Thymus (tissue), 11 donors: ENCODE measurements at regions not wholly inside any gene's neighbourhood (a gene's known extent, or its start where the extent isn't known, plus 50 kb on each side); places are given as distances from the start of the nearest gene placed in this dataset.
"Not testable (repeated sequence)": the region's sequence is repeated elsewhere in the genome, so short reads cannot be mapped to it uniquely, and the experiment has no call there.

Source experiments
- DNase-seq, 9 donors: peaks; one replicate each; pipeline ENCODE4 v3.0.0-alpha.2; 2013; ENCODE audit warnings: low spot score in 9 of 9, low read depth in 6 of 9, missing footprints in 1 of 9
- H3K27ac ChIP-seq, 2 donors: one replicate each; pipeline ENCODE4 v1.5.1; 2013; ENCODE audit warnings: control low read depth in 1 of 2, low read depth in 1 of 2, low read length in 1 of 2, mild to moderate bottlenecking in 1 of 2, moderate library complexity in 1 of 2
- H3K27me3 ChIP-seq, 2 donors: one replicate each; pipeline ENCODE4 v1.5.1; 2013; ENCODE audit warnings: low read length in 1 of 2; ENCODE audit not compliant: control insufficient read depth in 2 of 2, insufficient read depth in 1 of 2
- H3K36me3 ChIP-seq, 2 donors: one replicate each; pipeline ENCODE4 v1.5.1; 2013; ENCODE audit warnings: low read length in 1 of 2, mild to moderate bottlenecking in 1 of 2, moderate library complexity in 1 of 2; ENCODE audit not compliant: control insufficient read depth in 2 of 2, insufficient read depth in 2 of 2
- H3K4me1 ChIP-seq, 2 donors: one replicate each; pipeline ENCODE4 v1.5.1; 2013; ENCODE audit warnings: low read length in 2 of 2; ENCODE audit not compliant: control insufficient read depth in 2 of 2, insufficient read depth in 2 of 2
- H3K4me3 ChIP-seq, 2 donors: one replicate each; pipeline ENCODE4 v1.5.1; 2013; ENCODE audit warnings: low read length in 2 of 2, control low read depth in 1 of 2, mild to moderate bottlenecking in 1 of 2
- H3K9me3 ChIP-seq, 2 donors: one replicate each; pipeline ENCODE4 v1.5.1; 2013; ENCODE audit warnings: low read length in 1 of 2, mild to moderate bottlenecking in 1 of 2; ENCODE audit not compliant: control insufficient read depth in 2 of 2, insufficient read depth in 1 of 2
- WGBS: extraction: QIAGEN DNeasy Blood & Tissue Kit; methylation state at CpG from one replicate; pipeline ENCODE4 v1.1.7; 2013; 5-methylcytosine and 5-hydroxymethylcytosine counted together
- donor health status: healthy.

- Histone ChIP-seq H3K4me3 (no peak overlapping the region), H3K36me3 (no peaks in the 10 kb centered on the region), H3K4me1 (no peaks in the 10 kb centered on the region), H3K9me3 (peaks cover 0 to 4% of the 10 kb centered on the region in 2 donors), H3K27me3 (no peaks in the 10 kb centered on the region), H3K27ac (no peak overlapping the region)
- no peak for DNase-seq
- WGBS = 92% methylated on average over 3 of the region's 3 CpGs
Observed at GRCh38 chr7:42666994-42667393, 244.9 kb downstream of the C7orf25 start.

GRCh38 chr7:42662862-42663261, 249.0 kb downstream of the C7orf25 start:
- Histone ChIP-seq H3K27ac (no peak overlapping the region), H3K4me3 (no peak overlapping the region), H3K4me1 (no peaks in the 10 kb centered on the region), H3K36me3 (no peaks in the 10 kb centered on the region), H3K27me3 (no peaks in the 10 kb centered on the region), H3K9me3 (peaks cover 0 to 4% of the 10 kb centered on the region in 2 donors)
- no peak for DNase-seq
- WGBS = 99% methylated on average over 1 of the region's 1 CpG

- DNase-seq = no peak
- Histone ChIP-seq H3K27ac (no peak overlapping the region), H3K4me1 (no peaks in the 10 kb centered on the region), H3K27me3 (no peaks in the 10 kb centered on the region), H3K9me3 (no peaks in the 10 kb centered on the region), H3K4me3 (no peak overlapping the region), H3K36me3 (no peaks in the 10 kb centered on the region)
- 95% methylated on average over 2 of the region's 2 CpGs for WGBS
Observed at GRCh38 chr7:42661312-42661711, 250.6 kb downstream of the C7orf25 start.

- H3K36me3 ChIP-seq = no peaks in the 10 kb centered on the region
- H3K27me3 ChIP-seq = no peaks in the 10 kb centered on the region
- no peak overlapping the region for H3K27ac ChIP-seq
- no peaks in the 10 kb centered on the region for H3K4me1 ChIP-seq
- no peak overlapping the region for H3K4me3 ChIP-seq
- 98% methylated on average over 1 of the region's 1 CpG for WGBS
- DNase-seq = no peak
- no peaks in the 10 kb centered on the region for H3K9me3 ChIP-seq
Observed at GRCh38 chr7:42650701-42651100, 261.2 kb downstream of the C7orf25 start.

GRCh38 chr7:42650171-42650570, 261.7 kb downstream of the C7orf25 start:
- Histone ChIP-seq H3K9me3 (no peaks in the 10 kb centered on the region), H3K4me3 (no peak overlapping the region), H3K4me1 (no peaks in the 10 kb centered on the region), H3K27ac (no peak overlapping the region), H3K27me3 (no peaks in the 10 kb centered on the region), H3K36me3 (no peaks in the 10 kb centered on the region)
- WGBS = 84% methylated on average over 6 of the region's 6 CpGs
- no peak for DNase-seq

- Histone ChIP-seq H3K27ac (no peak overlapping the region), H3K36me3 (no peaks in the 10 kb centered on the region), H3K27me3 (no peaks in the 10 kb centered on the region), H3K9me3 (peaks cover 0 to 4% of the 10 kb centered on the region in 2 donors), H3K4me1 (no peaks in the 10 kb centered on the region), H3K4me3 (no peak overlapping the region)
- WGBS = 76% methylated on average over 3 of the region's 3 CpGs
- no peak for DNase-seq
Observed at GRCh38 chr7:42645906-42646305, 266.0 kb downstream of the C7orf25 start.

GRCh38 chr7:42642699-42643098, 269.2 kb downstream of the C7orf25 start:
- H3K27me3 ChIP-seq = no peaks in the 10 kb centered on the region
- no peaks in the 10 kb centered on the region for H3K4me1 ChIP-seq
- no peak overlapping the region for H3K27ac ChIP-seq
- peaks cover 0 to 4% of the 10 kb centered on the region in 2 donors for H3K9me3 ChIP-seq
- H3K4me3 ChIP-seq = no peak overlapping the region
- DNase-seq = no peak
- no peaks in the 10 kb centered on the region for H3K36me3 ChIP-seq

GRCh38 chr7:42639930-42640329, 271.9 kb downstream of the C7orf25 start:
- peaks cover 0 to 4% of the 10 kb centered on the region in 2 donors for H3K9me3 ChIP-seq
- H3K27ac ChIP-seq = no peak overlapping the region
- DNase-seq = no peak
- H3K4me1 ChIP-seq = no peaks in the 10 kb centered on the region
- no peaks in the 10 kb centered on the region for H3K36me3 ChIP-seq
- no peaks in the 10 kb centered on the region for H3K27me3 ChIP-seq
- 90% methylated on average over 5 of the region's 5 CpGs for whole genome bisulfite sequencing
- H3K4me3 ChIP-seq = no peak overlapping the region

GRCh38 chr7:42636380-42636779, 275.5 kb downstream of the C7orf25 start:
- WGBS = 91% methylated on average over 11 of the region's 11 CpGs
- DNase-seq = not testable (repeated sequence)

GRCh38 chr7:42628054-42628453, 283.8 kb downstream of the C7orf25 start:
- Histone ChIP-seq H3K9me3 (no peaks in the 10 kb centered on the region), H3K4me1 (no peaks in the 10 kb centered on the region), H3K27ac (no peak overlapping the region), H3K4me3 (no peak overlapping the region), H3K27me3 (no peaks in the 10 kb centered on the region), H3K36me3 (no peaks in the 10 kb centered on the region)
- no peak for DNase-seq
- WGBS = 90% methylated on average over 4 of the region's 4 CpGs

More at GRCh38 chr7:42636380-42636779, 275.5 kb downstream of the C7orf25 start:
- not testable (repeated sequence) for H3K27ac ChIP-seq, H3K4me3 ChIP-seq, H3K4me1 ChIP-seq, H3K9me3 ChIP-seq, H3K36me3 ChIP-seq, H3K27me3 ChIP-seq
